ENCODE measurements at regions not wholly inside any gene's neighbourhood (a gene's known extent, or its start where the extent isn't known, plus 50 kb on each side); places are given as distances from the start of the nearest gene placed in this dataset.

- TF ChIP-seq, protein P1, sequence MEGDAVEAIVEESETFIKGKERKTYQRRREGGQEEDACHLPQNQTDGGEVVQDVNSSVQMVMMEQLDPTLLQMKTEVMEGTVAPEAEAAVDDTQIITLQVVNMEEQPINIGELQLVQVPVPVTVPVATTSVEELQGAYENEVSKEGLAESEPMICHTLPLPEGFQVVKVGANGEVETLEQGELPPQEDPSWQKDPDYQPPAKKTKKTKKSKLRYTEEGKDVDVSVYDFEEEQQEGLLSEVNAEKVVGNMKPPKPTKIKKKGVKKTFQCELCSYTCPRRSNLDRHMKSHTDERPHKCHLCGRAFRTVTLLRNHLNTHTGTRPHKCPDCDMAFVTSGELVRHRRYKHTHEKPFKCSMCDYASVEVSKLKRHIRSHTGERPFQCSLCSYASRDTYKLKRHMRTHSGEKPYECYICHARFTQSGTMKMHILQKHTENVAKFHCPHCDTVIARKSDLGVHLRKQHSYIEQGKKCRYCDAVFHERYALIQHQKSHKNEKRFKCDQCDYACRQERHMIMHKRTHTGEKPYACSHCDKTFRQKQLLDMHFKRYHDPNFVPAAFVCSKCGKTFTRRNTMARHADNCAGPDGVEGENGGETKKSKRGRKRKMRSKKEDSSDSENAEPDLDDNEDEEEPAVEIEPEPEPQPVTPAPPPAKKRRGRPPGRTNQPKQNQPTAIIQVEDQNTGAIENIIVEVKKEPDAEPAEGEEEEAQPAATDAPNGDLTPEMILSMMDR (IDR thresholded peaks at IDR 0.05; ENCODE audit: low read depth, low read length), result no peak
- TF ChIP-seq EZH2phosphoT487 (IDR thresholded peaks at IDR 0.05; ENCODE audit: low read depth), result no peak
Observed at GRCh38 chr3:63151897-63152296, 126.2 kb upstream of the SYNPR start.

Data from OCI-LY3 (cell line).